Renal cortical epithelial cell (primary cell): ENCODE measurements at regions not wholly inside any gene's neighbourhood (a gene's known extent, or its start where the extent isn't known, plus 50 kb on each side); places are given as distances from the start of the nearest gene placed in this dataset.

ENCODE experiments used
- DNase-seq: peaks from one replicate; pipeline ENCODE4 v3.0.0-alpha.2; 2011; ENCODE audit warnings: low read depth

- no peak for DNase-seq
Observed at GRCh38 chr16:56090076-56090475, 101.2 kb upstream of the GNAO1 start.

- no peak for DNase-seq
Observed at GRCh38 chr16:56087626-56088025, 103.7 kb upstream of the GNAO1 start.

- DNase-seq, result no peak
Observed at GRCh38 chr16:56081371-56081770, 109.9 kb upstream of the GNAO1 start.

DNA sequence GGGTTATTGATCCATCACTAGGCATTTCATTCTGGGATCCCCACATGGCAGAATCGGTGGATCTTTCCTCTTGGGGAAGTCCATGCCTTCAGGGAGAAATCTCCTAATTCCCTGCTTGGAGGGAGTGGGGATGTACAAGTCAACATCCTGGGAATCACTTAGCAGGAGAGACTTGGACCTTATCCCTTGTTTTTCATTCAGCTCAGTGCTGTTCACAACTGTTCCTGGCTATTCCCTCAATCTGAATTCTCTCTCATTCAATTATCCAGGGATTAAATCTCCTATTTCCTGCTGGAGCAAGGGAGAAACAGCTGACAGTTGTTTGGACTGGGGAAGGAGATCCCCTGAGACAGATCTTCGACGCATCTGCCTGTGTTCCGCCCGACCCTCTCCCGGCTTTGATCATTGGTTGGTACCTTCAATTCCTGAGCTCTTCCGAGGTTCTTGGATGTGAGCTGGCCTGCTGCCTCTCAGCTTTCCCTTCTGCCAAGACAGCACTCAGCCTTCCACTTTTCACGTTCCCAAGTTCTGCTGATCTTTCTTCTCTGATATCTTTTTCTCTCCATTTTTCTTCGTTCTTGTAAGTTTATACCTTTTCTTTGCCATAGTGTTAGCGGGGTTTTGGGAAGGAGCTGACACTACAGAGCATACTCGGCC is 115.4 kb upstream of the GNAO1 start:
- no peak for DNase-seq

DNA sequence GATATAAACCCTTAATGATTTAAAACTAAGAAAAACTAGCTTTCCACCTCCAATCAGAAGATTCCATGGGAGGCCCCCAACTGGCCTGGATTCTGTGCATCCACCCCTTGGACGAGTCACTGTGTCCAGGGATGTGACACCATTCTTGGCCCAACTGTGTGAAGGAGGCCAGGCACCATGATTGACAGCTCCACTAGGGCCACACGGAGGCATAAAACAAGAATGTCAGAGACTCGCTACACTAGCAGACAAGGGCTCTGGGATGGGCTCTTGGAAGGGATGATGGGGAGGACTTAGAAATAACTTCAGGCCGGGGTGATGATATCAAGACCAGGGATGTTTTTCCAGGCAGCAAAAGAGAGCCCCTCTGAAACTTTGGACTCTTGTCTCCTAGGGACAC is 117.8 kb upstream of the GNAO1 start:
- no peak for DNase-seq

GRCh38 chr16:56072096-56072495 is 119.2 kb upstream of the GNAO1 start:
- DNase-seq, result no peak

DNA sequence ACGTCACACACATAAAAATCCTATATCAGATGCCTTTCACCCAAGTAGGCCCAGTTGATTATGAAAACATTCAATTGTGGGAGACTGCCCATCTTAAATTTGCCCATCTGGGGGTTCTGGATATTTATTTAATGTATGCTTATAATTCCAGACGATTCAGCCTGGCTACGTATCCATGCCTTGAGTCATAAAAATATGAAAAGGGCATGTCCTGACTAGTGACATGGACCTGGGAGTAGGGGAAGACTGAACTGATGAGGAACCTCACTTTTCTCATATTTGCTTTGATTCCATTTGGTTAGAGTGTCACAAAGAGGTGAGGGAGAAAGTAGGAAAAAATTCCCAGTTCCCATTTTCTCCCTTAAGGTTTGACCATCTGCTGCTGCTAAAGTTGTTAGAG is 122.5 kb upstream of the GNAO1 start:
- no peak for DNase-seq

DNA sequence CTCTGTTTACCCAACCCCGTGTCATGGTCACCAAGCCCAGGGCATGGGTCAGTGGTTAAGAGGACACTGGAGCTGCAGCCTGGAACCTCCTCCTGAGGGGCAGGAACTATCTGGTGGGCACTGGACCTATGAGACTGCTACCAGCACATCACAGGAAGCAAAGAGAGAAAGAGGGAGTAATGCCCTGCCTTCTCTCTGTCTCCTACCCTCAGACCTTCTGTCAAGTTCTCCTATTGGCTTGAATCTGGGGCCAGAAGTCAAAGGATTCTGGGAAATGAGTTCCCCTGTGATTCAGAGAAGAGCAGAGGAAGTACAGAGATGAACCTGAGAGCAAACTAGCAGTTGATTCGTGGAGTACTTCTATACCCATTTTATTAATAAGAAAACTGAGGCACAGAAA is 123.0 kb upstream of the GNAO1 start:
- DNase-seq, result no peak

- no peak for DNase-seq
Observed at GRCh38 chr16:56067406-56067805, 123.9 kb upstream of the GNAO1 start.

GRCh38 chr16:56066617-56067016 is 124.7 kb upstream of the GNAO1 start:
- no peak for DNase-seq

- no peak for DNase-seq
Observed at GRCh38 chr16:56063111-56063510, 128.2 kb upstream of the GNAO1 start.

DNA sequence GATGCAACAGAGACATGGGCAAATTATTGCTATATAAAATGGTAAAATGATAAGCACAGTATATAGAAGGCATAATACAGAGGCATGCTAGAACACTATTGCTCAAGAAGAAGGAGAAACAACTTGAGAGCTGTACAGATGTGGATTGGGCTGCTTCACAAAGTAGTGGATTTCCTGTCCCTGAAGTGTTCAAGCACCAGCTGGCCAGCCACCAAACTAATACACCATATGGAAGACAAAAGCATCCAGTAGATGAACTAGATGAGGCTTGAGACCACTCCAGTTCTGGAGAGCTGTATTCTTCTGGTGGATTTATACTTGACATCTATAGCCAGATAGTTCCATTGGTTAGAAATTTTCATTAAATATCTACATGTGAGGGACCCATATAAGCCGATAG is 134.1 kb upstream of the GNAO1 start:
- DNase-seq, result no peak

DNA sequence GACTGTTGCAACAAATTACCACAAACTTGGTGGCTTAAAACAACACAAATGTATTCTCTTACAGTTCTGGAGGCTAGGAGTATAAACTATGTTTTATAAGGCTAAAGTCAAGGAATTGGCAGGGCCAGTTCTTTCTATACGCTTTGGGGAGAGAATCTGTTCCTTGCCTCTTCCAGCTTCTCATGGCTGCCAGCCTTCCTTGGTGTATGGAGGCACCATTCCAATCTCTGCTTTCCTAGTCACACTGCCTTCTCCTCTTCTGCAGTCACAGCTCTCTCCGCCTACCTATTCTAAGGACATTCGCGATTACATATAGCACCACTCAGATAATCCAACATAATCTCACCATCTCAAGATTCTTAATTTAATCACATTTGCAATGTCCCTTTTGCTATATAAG is 140.4 kb upstream of the GNAO1 start:
- no peak for DNase-seq

GRCh38 chr16:56048425-56049105 is 142.7 kb upstream of the GNAO1 start:
- DNase-seq, result no peak

- no peak for DNase-seq
Observed at GRCh38 chr16:56047307-56048234, 143.7 kb upstream of the GNAO1 start.

DNA sequence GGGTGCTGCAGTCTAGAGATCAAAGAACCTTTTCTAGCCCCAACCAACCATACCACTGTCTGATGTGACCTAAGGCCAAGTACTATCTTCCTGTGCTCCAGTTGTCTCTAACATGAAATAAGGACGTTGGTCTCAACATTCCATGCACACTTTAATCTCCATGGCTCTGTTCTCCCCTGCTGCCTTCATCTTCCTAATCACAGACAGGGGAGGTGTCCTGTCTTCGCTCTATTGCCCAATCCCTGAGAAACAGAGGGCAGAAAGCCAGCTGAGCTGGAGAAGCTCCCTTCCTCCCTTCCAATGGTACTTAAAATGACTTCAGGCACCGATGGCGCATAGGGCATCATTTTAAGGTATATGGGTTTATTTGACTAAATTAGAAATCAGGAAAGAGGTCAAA is 148.9 kb upstream of the GNAO1 start:
- DNase-seq, result no peak

DNA sequence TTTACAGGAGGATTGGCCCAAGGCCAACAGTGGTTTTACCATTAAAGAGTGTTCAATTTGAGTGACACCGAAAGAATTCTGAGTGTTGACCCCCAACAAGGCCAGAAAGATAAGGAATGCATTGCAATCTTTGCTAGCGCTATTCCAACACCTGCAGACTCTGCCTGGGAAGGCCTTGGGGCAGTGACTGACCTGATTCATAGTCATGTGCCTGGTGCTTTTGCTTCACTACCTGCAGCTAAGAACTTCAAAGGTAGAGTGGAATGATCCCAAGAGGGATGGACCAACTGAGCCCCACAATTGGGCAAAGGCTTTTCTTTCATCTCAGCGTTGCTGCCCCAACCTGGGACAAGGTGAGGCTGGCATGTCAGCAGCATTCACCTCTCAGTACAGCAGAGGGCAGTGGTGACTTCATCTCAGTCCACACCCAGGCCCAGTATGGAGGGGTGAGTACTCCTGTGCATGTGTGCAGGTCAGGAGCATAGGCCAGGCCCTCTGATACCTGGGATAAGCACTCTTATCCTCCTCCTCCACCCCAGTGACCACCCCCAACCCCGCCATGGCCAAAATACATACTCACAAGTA is 149.6 kb upstream of the GNAO1 start:
- peak; percentile 1 for DNase-seq

DNA sequence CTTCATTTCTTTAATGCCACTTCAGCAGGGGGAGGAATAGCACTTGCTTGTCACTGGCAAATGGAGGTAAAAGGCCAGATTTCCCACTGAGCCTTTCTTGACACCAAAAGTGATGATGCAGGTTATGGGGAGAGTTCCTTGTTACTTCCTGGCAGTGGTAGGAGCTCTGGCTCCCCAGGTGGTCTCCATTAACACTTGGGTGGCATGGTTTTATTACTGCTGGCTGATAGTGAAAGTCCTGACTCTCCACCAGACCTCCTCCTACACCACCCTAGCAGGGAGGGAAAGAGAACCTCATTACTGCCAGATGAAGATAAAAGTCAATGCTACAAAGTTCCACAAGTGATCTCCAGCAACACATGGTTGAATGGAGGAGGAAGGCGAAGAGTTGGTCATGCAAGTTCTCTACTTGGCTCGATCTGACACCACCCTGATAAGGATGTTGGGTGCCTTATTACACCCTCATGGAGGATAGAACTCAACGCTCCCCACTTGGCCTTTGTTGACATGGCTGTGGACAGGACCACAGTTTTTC is 152.7 kb upstream of the GNAO1 start:
- no peak for DNase-seq

GRCh38 chr16:56032072-56032471 is 156.9 kb upstream of the CES5A start:
- DNase-seq, result no peak

GRCh38 chr16:56029026-56029425 is 153.9 kb upstream of the CES5A start:
- no peak for DNase-seq

DNA sequence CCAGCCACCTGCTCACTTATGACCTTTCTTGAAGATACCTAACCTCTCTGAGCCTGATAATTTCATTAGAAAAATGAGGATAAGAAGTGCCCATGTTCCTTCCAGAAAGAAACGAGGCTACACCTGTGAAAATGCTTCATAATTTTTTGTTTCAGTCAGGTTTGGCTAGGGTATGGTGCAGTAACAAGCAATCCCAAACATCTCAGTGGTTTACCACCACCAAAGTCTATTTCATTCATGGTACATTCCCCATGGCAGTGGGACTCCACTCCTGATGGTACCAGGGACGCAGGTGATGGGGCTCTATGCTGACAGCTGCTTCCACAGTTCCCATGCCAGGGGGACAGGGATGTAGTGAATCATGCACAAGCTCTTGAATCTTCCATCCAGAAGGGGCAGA is 147.6 kb upstream of the CES5A start:
- no peak for DNase-seq

- DNase-seq, result no peak
Observed at GRCh38 chr16:56019274-56019673, 144.1 kb upstream of the CES5A start.
